Adrenal gland (tissue), 5 donors: ENCODE measurements at regions not wholly inside any gene's neighbourhood (a gene's known extent, or its start where the extent isn't known, plus 50 kb on each side); places are given as distances from the start of the nearest gene placed in this dataset.

Experiments
- POLR2A ChIP-seq, 2 donors: fragments of 450-650 bp; IDR thresholded peaks; one replicate each; pipeline ENCODE4 v1.6.1; 2017; ENCODE audit warnings: antibody characterized with exemption in 2 of 2, mild to moderate bottlenecking in 2 of 2, moderate library complexity in 1 of 2
- TF ChIP-seq, protein P1 (sequence below), 6 experiments: fragments of 450-650 bp in 4 of 6; fragments of 200-600 bp in 2 of 6; sonication (generic) in 1 of 6; IDR thresholded peaks; 1 replicate in 5 of 6; 2 replicates in 1 of 6; pipeline versions ENCODE4 v1.5.1 to v1.8.0; 2016 to 2021; ENCODE audit warnings: antibody characterized with exemption in 6 of 6, mild to moderate bottlenecking in 2 of 6, moderate library complexity in 1 of 6
- donor health status: DM: no; HTN: no; CAD: no.

DNA sequence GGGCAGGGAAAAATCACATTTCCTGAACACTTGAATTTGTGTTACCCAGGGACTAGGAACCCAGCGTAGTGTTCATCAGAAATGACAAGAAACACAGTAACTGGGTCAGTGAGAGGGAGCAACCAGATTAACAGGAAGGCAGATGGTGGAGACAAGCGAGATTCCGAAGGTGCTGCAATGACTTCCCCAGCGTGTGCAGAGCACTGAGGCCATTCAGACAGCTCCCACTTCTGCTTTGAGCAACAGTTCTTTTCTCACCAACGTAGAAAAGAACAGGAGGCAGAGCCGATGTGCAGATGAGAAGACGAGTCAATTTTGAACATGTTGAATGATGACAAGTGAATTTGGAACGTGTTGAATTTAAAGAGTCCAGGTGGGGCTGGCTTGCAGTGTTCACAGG, 63.1 kb upstream of the IFNGR1 start:
- TF ChIP-seq, protein P1, sequence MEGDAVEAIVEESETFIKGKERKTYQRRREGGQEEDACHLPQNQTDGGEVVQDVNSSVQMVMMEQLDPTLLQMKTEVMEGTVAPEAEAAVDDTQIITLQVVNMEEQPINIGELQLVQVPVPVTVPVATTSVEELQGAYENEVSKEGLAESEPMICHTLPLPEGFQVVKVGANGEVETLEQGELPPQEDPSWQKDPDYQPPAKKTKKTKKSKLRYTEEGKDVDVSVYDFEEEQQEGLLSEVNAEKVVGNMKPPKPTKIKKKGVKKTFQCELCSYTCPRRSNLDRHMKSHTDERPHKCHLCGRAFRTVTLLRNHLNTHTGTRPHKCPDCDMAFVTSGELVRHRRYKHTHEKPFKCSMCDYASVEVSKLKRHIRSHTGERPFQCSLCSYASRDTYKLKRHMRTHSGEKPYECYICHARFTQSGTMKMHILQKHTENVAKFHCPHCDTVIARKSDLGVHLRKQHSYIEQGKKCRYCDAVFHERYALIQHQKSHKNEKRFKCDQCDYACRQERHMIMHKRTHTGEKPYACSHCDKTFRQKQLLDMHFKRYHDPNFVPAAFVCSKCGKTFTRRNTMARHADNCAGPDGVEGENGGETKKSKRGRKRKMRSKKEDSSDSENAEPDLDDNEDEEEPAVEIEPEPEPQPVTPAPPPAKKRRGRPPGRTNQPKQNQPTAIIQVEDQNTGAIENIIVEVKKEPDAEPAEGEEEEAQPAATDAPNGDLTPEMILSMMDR (IDR thresholded peaks at IDR 0.05) = no peak
- no peak for TF ChIP-seq POLR2A (IDR thresholded peaks at IDR 0.05)
